ENCODE measurements at regions not wholly inside any gene's neighbourhood (a gene's known extent, or its start where the extent isn't known, plus 50 kb on each side); places are given as distances from the start of the nearest gene placed in this dataset.

DNA sequence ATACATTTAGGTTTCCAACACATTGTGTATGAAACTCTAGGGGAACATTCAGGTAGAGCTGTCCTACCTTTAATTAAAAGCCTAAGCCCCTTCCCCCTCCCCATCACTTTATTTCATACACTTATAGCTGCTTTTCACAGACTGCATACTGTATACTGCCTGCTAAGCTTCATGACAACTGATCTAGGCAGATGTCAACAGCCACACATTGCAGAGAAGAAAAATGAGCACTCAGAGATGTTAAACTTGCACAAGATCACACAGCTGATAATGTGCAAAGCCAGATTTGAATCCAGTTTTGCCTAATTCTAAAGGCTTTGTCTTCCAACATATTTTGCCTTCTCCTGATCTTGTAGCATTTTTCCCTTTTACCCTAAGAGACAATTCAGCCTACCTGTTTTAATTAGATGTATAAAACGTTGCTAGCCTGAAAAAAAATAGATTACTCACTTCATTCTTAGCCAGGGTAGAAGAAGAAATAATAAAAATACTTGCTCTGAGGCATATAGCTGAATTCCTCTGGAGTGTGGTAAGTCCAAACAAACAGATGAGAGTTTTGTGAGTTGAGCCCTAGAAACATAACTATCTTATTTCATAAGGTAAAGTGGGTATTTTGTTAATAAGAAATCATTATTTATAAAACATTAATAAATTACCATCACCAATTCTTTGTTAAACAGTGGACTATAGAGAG, 56.9 kb upstream of the CAST start:
- Histone ChIP-seq H3K79me2 (replicated peaks; ENCODE audit: insufficient read depth, low read length) (no peaks in the 10 kb centered on the region), H3K4me2 (ENCODE audit: low read length) (no peak overlapping the region), H3K9me3 (ENCODE audit: low read length) (no peaks in the 10 kb centered on the region), H3K27me3 (ENCODE audit: insufficient read depth, low read depth, low read length) (no peaks in the 10 kb centered on the region), H2AFZ (ENCODE audit: low read depth, low read length) (no peak overlapping the region), H3K27ac (ENCODE audit: low read length) (no peak overlapping the region), H3F3A (ENCODE audit: insufficient read depth, low read length, poor library complexity, severe bottlenecking) (no peaks in the 10 kb centered on the region), H3K9ac (ENCODE audit: low read length) (no peak overlapping the region), H3K4me3 (ENCODE audit: low read length) (no peak overlapping the region), H4K20me1 (ENCODE audit: insufficient read depth) (no peaks in the 10 kb centered on the region), H3K36me3 (ENCODE audit: insufficient read depth, low read length) (no peaks in the 10 kb centered on the region), H3K9me2 (ENCODE audit: insufficient read depth, low read length) (no peaks in the 10 kb centered on the region)
- no peak for TF ChIP-seq TAF1 (IDR thresholded peaks at IDR 0.05; ENCODE audit: low read depth)
- no peak for TF ChIP-seq SMC3 (conservative IDR thresholded peaks at IDR 0.05; ENCODE audit: poor library complexity)
- TF ChIP-seq, protein P1, sequence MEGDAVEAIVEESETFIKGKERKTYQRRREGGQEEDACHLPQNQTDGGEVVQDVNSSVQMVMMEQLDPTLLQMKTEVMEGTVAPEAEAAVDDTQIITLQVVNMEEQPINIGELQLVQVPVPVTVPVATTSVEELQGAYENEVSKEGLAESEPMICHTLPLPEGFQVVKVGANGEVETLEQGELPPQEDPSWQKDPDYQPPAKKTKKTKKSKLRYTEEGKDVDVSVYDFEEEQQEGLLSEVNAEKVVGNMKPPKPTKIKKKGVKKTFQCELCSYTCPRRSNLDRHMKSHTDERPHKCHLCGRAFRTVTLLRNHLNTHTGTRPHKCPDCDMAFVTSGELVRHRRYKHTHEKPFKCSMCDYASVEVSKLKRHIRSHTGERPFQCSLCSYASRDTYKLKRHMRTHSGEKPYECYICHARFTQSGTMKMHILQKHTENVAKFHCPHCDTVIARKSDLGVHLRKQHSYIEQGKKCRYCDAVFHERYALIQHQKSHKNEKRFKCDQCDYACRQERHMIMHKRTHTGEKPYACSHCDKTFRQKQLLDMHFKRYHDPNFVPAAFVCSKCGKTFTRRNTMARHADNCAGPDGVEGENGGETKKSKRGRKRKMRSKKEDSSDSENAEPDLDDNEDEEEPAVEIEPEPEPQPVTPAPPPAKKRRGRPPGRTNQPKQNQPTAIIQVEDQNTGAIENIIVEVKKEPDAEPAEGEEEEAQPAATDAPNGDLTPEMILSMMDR (IDR thresholded peaks at IDR 0.05; ENCODE audit: poor library complexity, severe bottlenecking), result no peak

DNA sequence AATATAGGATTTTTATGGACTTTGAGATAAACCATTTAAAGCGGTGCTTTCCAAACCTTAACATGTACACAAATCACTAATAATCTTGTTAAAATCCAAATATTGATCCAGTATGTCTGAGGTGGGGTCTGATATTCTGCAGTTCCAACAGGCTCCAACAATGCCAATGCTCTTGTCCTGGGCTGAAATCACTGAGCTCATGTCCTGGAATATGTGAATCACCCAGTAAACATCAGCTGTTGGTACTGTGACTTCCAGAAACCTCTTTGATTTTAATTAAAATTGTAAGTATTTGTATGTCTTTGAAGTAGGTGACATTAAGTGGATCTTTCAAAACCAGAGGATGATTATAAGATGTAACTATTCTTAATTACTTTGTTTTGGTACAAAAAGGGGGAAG, 52.8 kb upstream of the CAST start:
- Histone ChIP-seq H3K9me2 (ENCODE audit: insufficient read depth, low read length) (no peaks in the 10 kb centered on the region), H2AFZ (ENCODE audit: low read depth, low read length) (no peak overlapping the region), H4K20me1 (ENCODE audit: insufficient read depth) (no peaks in the 10 kb centered on the region), H3K4me3 (ENCODE audit: low read length) (no peak overlapping the region), H3K4me2 (ENCODE audit: low read length) (no peak overlapping the region), H3K79me2 (replicated peaks; ENCODE audit: insufficient read depth, low read length) (no peaks in the 10 kb centered on the region), H3K36me3 (ENCODE audit: insufficient read depth, low read length) (no peaks in the 10 kb centered on the region), H3K9me3 (ENCODE audit: low read length) (no peaks in the 10 kb centered on the region), H3F3A (ENCODE audit: insufficient read depth, low read length, poor library complexity, severe bottlenecking) (no peaks in the 10 kb centered on the region), H3K27me3 (ENCODE audit: insufficient read depth, low read depth, low read length) (no peaks in the 10 kb centered on the region), H3K9ac (ENCODE audit: low read length) (no peak overlapping the region), H3K27ac (ENCODE audit: low read length) (no peak overlapping the region)
- TF ChIP-seq EP300 (conservative IDR thresholded peaks at IDR 0.05; ENCODE audit: poor library complexity, severe bottlenecking) (no peak), TAF1 (IDR thresholded peaks at IDR 0.05; ENCODE audit: low read depth) (no peak), EZH2 (IDR thresholded peaks at IDR 0.05; ENCODE audit: borderline replicate concordance, insufficient read depth, low read length, poor library complexity, severe bottlenecking) (no peak), SMC3 (conservative IDR thresholded peaks at IDR 0.05; ENCODE audit: poor library complexity) (no peak), POLR2AphosphoS5 (IDR thresholded peaks at IDR 0.05) (no peak), RAD21 (conservative IDR thresholded peaks at IDR 0.05) (no peak)
- TF ChIP-seq, protein P2, sequence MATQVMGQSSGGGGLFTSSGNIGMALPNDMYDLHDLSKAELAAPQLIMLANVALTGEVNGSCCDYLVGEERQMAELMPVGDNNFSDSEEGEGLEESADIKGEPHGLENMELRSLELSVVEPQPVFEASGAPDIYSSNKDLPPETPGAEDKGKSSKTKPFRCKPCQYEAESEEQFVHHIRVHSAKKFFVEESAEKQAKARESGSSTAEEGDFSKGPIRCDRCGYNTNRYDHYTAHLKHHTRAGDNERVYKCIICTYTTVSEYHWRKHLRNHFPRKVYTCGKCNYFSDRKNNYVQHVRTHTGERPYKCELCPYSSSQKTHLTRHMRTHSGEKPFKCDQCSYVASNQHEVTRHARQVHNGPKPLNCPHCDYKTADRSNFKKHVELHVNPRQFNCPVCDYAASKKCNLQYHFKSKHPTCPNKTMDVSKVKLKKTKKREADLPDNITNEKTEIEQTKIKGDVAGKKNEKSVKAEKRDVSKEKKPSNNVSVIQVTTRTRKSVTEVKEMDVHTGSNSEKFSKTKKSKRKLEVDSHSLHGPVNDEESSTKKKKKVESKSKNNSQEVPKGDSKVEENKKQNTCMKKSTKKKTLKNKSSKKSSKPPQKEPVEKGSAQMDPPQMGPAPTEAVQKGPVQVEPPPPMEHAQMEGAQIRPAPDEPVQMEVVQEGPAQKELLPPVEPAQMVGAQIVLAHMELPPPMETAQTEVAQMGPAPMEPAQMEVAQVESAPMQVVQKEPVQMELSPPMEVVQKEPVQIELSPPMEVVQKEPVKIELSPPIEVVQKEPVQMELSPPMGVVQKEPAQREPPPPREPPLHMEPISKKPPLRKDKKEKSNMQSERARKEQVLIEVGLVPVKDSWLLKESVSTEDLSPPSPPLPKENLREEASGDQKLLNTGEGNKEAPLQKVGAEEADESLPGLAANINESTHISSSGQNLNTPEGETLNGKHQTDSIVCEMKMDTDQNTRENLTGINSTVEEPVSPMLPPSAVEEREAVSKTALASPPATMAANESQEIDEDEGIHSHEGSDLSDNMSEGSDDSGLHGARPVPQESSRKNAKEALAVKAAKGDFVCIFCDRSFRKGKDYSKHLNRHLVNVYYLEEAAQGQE (IDR thresholded peaks at IDR 0.05; ENCODE audit: borderline replicate concordance), result no peak

DNA sequence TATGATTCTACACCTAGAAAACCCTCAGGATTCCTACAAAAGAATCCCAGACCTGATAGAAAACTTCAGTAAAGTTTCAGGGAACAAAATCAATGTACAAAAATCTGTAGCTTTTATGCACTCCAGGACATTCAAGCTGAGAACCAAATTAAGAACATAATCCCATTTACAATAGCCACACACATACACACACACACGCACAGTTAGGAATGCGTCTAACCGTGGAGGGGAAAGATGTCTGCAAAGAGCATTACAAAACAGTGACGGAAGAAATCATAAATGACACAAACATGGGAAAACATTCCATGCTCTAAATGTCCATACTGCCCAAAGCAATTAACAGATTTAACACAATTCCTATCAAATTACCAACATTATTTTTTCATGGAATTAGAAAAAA, 51.4 kb upstream of the CAST start:
- Histone ChIP-seq H3K9me2 (ENCODE audit: insufficient read depth, low read length) (no peaks in the 10 kb centered on the region), H3F3A (ENCODE audit: insufficient read depth, low read length, poor library complexity, severe bottlenecking) (no peaks in the 10 kb centered on the region), H3K27ac (ENCODE audit: low read length) (no peak overlapping the region), H3K4me2 (ENCODE audit: low read length) (no peak overlapping the region), H3K27me3 (ENCODE audit: insufficient read depth, low read depth, low read length) (no peaks in the 10 kb centered on the region), H3K36me3 (ENCODE audit: insufficient read depth, low read length) (no peaks in the 10 kb centered on the region), H3K4me3 (ENCODE audit: low read length) (no peak overlapping the region), H2AFZ (ENCODE audit: low read depth, low read length) (no peak overlapping the region), H3K9ac (ENCODE audit: low read length) (no peak overlapping the region), H3K79me2 (replicated peaks; ENCODE audit: insufficient read depth, low read length) (no peaks in the 10 kb centered on the region), H3K9me3 (ENCODE audit: low read length) (no peaks in the 10 kb centered on the region), H4K20me1 (ENCODE audit: insufficient read depth) (no peaks in the 10 kb centered on the region)
- TF ChIP-seq SMC3 (conservative IDR thresholded peaks at IDR 0.05; ENCODE audit: poor library complexity) (no peak), TAF1 (IDR thresholded peaks at IDR 0.05; ENCODE audit: low read depth) (no peak), EP300 (conservative IDR thresholded peaks at IDR 0.05; ENCODE audit: poor library complexity, severe bottlenecking) (no peak), POLR2AphosphoS5 (IDR thresholded peaks at IDR 0.05) (no peak), RAD21 (conservative IDR thresholded peaks at IDR 0.05) (no peak), EZH2 (IDR thresholded peaks at IDR 0.05; ENCODE audit: borderline replicate concordance, insufficient read depth, low read length, poor library complexity, severe bottlenecking) (no peak), MXI1 (conservative IDR thresholded peaks at IDR 0.05; ENCODE audit: poor library complexity, severe bottlenecking) (no peak)
- TF ChIP-seq, protein P1 (IDR thresholded peaks at IDR 0.05; ENCODE audit: poor library complexity, severe bottlenecking), result no peak
- TF ChIP-seq, protein P2 (IDR thresholded peaks at IDR 0.05; ENCODE audit: borderline replicate concordance), result no peak
